HepG2 (cell line): ENCODE measurements at regions not wholly inside any gene's neighbourhood (a gene's known extent, or its start where the extent isn't known, plus 50 kb on each side); places are given as distances from the start of the nearest gene placed in this dataset.

ENCODE experiments used
- ELF1 ChIP-seq: sonication (generic); formaldehyde crosslinking; IDR thresholded peaks from 2 replicates; pipeline ENCODE4 v1.4.0; 2020; ENCODE audit warnings: missing genetic modification reagents
- GTF3A ChIP-seq: sonication (generic); formaldehyde crosslinking; conservative IDR thresholded peaks from 2 replicates; pipeline ENCODE4 v1.4.0; 2020; ENCODE audit warnings: mild to moderate bottlenecking, missing genetic modification reagents
- NCOA1 ChIP-seq: sonication (generic); formaldehyde crosslinking; IDR thresholded peaks from 2 replicates; pipeline ENCODE4 v1.9.0; 2021; ENCODE audit warnings: missing genetic modification reagents
- POGZ ChIP-seq: sonication (generic); formaldehyde crosslinking; IDR thresholded peaks from 2 replicates; pipeline ENCODE4 v1.4.0; 2020; ENCODE audit warnings: mild to moderate bottlenecking, missing genetic modification reagents
- RBM39 ChIP-seq: fragments of 200-400 bp; formaldehyde crosslinking; IDR thresholded peaks from one replicate; pipeline ENCODE4 v1.6.1; 2018; ENCODE audit warnings: antibody characterized with exemption, mild to moderate bottlenecking, low read depth, low read length; ENCODE audit not compliant: poor library complexity, severe bottlenecking
- TOPORS ChIP-seq: sonication (generic); formaldehyde crosslinking; IDR thresholded peaks from 2 replicates; pipeline ENCODE4 v1.8.0; 2023; ENCODE audit warnings: mild to moderate bottlenecking, missing genetic modification reagents
- ZNF558 ChIP-seq: sonication (generic); formaldehyde crosslinking; IDR thresholded peaks from 2 replicates; pipeline ENCODE4 v1.9.0; 2022; ENCODE audit warnings: mild to moderate bottlenecking, missing genetic modification reagents, borderline replicate concordance
- ZNF660 ChIP-seq: sonication (generic); formaldehyde crosslinking; IDR thresholded peaks from 2 replicates; pipeline ENCODE4 v1.5.1; 2020; ENCODE audit warnings: mild to moderate bottlenecking, low read depth, missing genetic modification reagents, borderline replicate concordance
- ZNF720 ChIP-seq: sonication (generic); formaldehyde crosslinking; IDR thresholded peaks from 2 replicates; pipeline ENCODE4 v1.4.0; 2020; ENCODE audit warnings: missing genetic modification reagents
- TF ChIP-seq, protein P1 (sequence below): sonication (generic); formaldehyde crosslinking; IDR thresholded peaks from 2 replicates; pipeline ENCODE4 v1.4.0; 2020; ENCODE audit warnings: missing genetic modification reagents
- TF ChIP-seq, protein P2 (sequence below): sonication (generic); formaldehyde crosslinking; IDR thresholded peaks from 2 replicates; pipeline ENCODE4 v1.4.0; 2020; ENCODE audit warnings: missing genetic modification reagents, borderline replicate concordance
- TF ChIP-seq, protein P3 (sequence below): sonication (generic); formaldehyde crosslinking; IDR thresholded peaks from 2 replicates; pipeline ENCODE4 v1.4.0; 2020; ENCODE audit warnings: missing genetic modification reagents
- TF ChIP-seq, protein P4 (sequence below): sonication (generic); formaldehyde crosslinking; IDR thresholded peaks from 2 replicates; pipeline ENCODE4 v1.5.1; 2020; ENCODE audit warnings: missing genetic modification reagents, mild to moderate bottlenecking, borderline replicate concordance
- TF ChIP-seq, protein P5 (sequence below): IDR thresholded peaks from 2 replicates; pipeline ENCODE4 v1.6.1; 2016; ENCODE audit warnings: control low read depth
- TF ChIP-seq, protein P6 (sequence below): sonication (generic); formaldehyde crosslinking; conservative IDR thresholded peaks from 2 replicates; pipeline ENCODE4 v1.4.0; 2020; ENCODE audit warnings: missing genetic modification reagents
- TF ChIP-seq, protein P7 (sequence below): IDR thresholded peaks from 2 replicates; pipeline ENCODE4 v1.6.1; 2016; ENCODE audit warnings: low read depth

DNA sequence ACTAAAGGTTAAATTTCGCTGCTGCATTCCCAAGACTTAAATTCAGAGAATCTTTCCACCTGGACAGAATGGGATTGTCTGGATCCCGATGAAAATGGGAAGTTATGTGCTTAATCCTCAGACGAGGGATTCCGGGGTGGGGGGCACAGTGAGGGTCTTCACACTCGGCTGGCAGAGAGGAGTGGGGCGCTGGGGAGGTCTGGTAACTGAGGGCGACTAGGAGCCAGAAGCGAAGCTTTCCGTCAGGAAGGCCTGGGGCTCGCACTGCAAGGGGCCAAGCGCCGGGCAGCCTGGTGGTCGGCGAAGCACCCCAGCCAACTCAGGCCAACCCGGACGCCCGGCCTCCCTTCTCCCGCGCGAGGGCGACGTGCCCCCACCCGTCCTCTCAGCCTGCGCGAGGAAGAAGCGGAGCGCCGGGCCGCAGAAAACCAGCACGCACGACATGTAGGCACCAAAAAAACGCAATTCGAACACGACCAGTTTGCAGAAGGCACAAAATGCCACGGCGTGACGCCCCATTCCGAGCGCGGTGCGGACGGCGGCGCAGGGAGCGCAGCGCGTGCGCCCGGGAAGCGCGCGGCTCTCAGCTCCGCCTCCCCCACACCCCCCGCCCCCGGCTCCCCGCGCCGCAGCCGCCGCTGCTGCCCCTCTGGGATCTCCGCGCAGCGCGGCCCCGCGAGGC lies 188.1 kb downstream of the ZEB2 start (continued):
- TF ChIP-seq, protein P1, sequence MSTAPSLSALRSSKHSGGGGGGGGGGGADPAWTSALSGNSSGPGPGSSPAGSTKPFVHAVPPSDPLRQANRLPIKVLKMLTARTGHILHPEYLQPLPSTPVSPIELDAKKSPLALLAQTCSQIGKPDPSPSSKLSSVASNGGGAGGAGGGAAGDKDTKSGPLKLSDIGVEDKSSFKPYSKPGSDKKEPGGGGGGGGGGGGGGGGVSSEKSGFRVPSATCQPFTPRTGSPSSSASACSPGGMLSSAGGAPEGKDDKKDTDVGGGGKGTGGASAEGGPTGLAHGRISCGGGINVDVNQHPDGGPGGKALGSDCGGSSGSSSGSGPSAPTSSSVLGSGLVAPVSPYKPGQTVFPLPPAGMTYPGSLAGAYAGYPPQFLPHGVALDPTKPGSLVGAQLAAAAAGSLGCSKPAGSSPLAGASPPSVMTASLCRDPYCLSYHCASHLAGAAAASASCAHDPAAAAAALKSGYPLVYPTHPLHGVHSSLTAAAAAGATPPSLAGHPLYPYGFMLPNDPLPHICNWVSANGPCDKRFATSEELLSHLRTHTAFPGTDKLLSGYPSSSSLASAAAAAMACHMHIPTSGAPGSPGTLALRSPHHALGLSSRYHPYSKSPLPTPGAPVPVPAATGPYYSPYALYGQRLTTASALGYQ (CRISPR knock-in tag) = no peak
- no peak for TF ChIP-seq GTF3A (CRISPR knock-in tag)
- no peak for TF ChIP-seq NCOA1 (CRISPR knock-in tag)
- TF ChIP-seq RBM39 = no peak
- TF ChIP-seq, protein P2, sequence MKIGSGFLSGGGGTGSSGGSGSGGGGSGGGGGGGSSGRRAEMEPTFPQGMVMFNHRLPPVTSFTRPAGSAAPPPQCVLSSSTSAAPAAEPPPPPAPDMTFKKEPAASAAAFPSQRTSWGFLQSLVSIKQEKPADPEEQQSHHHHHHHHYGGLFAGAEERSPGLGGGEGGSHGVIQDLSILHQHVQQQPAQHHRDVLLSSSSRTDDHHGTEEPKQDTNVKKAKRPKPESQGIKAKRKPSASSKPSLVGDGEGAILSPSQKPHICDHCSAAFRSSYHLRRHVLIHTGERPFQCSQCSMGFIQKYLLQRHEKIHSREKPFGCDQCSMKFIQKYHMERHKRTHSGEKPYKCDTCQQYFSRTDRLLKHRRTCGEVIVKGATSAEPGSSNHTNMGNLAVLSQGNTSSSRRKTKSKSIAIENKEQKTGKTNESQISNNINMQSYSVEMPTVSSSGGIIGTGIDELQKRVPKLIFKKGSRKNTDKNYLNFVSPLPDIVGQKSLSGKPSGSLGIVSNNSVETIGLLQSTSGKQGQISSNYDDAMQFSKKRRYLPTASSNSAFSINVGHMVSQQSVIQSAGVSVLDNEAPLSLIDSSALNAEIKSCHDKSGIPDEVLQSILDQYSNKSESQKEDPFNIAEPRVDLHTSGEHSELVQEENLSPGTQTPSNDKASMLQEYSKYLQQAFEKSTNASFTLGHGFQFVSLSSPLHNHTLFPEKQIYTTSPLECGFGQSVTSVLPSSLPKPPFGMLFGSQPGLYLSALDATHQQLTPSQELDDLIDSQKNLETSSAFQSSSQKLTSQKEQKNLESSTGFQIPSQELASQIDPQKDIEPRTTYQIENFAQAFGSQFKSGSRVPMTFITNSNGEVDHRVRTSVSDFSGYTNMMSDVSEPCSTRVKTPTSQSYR (CRISPR knock-in tag) = peak; percentile 44; the same call in 1 of the 2 replicates
- TF ChIP-seq, protein P3, sequence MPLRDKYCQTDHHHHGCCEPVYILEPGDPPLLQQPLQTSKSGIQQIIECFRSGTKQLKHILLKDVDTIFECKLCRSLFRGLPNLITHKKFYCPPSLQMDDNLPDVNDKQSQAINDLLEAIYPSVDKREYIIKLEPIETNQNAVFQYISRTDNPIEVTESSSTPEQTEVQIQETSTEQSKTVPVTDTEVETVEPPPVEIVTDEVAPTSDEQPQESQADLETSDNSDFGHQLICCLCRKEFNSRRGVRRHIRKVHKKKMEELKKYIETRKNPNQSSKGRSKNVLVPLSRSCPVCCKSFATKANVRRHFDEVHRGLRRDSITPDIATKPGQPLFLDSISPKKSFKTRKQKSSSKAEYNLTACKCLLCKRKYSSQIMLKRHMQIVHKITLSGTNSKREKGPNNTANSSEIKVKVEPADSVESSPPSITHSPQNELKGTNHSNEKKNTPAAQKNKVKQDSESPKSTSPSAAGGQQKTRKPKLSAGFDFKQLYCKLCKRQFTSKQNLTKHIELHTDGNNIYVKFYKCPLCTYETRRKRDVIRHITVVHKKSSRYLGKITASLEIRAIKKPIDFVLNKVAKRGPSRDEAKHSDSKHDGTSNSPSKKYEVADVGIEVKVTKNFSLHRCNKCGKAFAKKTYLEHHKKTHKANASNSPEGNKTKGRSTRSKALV = peak; percentile 60; the same call in 1 of the 2 replicates
- peak; percentile 89; the same call in 1 of the 2 replicates for TF ChIP-seq ZNF558 (CRISPR knock-in tag)
- TF ChIP-seq, protein P4, sequence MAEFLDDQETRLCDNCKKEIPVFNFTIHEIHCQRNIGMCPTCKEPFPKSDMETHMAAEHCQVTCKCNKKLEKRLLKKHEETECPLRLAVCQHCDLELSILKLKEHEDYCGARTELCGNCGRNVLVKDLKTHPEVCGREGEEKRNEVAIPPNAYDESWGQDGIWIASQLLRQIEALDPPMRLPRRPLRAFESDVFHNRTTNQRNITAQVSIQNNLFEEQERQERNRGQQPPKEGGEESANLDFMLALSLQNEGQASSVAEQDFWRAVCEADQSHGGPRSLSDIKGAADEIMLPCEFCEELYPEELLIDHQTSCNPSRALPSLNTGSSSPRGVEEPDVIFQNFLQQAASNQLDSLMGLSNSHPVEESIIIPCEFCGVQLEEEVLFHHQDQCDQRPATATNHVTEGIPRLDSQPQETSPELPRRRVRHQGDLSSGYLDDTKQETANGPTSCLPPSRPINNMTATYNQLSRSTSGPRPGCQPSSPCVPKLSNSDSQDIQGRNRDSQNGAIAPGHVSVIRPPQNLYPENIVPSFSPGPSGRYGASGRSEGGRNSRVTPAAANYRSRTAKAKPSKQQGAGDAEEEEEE (CRISPR knock-in tag) = no peak; the same call in 1 of the 2 replicates
- no peak; the same call in 1 of the 2 replicates for TF ChIP-seq TOPORS (CRISPR knock-in tag)
- TF ChIP-seq, protein P5, sequence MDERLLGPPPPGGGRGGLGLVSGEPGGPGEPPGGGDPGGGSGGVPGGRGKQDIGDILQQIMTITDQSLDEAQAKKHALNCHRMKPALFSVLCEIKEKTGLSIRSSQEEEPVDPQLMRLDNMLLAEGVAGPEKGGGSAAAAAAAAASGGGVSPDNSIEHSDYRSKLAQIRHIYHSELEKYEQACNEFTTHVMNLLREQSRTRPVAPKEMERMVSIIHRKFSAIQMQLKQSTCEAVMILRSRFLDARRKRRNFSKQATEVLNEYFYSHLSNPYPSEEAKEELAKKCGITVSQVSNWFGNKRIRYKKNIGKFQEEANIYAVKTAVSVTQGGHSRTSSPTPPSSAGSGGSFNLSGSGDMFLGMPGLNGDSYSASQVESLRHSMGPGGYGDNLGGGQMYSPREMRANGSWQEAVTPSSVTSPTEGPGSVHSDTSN (CRISPR knock-in tag) = no peak
- 0 out of 2 replicates have a peak, but pooled peaks have one; percentile 34 for TF ChIP-seq ELF1 (CRISPR knock-in tag)
- TF ChIP-seq, protein P6, sequence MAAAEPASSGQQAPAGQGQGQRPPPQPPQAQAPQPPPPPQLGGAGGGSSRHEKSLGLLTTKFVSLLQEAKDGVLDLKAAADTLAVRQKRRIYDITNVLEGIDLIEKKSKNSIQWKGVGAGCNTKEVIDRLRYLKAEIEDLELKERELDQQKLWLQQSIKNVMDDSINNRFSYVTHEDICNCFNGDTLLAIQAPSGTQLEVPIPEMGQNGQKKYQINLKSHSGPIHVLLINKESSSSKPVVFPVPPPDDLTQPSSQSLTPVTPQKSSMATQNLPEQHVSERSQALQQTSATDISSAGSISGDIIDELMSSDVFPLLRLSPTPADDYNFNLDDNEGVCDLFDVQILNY = peak; percentile 74
- no peak for TF ChIP-seq ZNF720
- no peak for TF ChIP-seq POGZ (CRISPR knock-in tag)
- TF ChIP-seq, protein P7, sequence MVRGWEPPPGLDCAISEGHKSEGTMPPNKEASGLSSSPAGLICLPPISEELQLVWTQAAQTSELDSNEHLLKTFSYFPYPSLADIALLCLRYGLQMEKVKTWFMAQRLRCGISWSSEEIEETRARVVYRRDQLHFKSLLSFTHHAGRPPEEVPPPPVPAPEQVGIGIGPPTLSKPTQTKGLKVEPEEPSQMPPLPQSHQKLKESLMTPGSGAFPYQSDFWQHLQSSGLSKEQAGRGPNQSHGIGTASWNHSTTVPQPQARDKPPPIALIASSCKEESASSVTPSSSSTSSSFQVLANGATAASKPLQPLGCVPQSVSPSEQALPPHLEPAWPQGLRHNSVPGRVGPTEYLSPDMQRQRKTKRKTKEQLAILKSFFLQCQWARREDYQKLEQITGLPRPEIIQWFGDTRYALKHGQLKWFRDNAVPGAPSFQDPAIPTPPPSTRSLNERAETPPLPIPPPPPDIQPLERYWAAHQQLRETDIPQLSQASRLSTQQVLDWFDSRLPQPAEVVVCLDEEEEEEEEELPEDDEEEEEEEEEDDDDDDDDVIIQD (CRISPR knock-in tag) = 0 out of 2 replicates have a peak, but pooled peaks have one; percentile 35
- no peak for TF ChIP-seq ZNF660 (CRISPR knock-in tag)
